Fibroblast of upper back skin (primary cell): ENCODE measurements at regions not wholly inside any gene's neighbourhood (a gene's known extent, or its start where the extent isn't known, plus 50 kb on each side); places are given as distances from the start of the nearest gene placed in this dataset.
A peak's percentile ranks its signal among the peaks of the same experiment; 100 is the strongest.

ENCODE experiments used
- DNase-seq: peaks from one replicate; pipeline ENCODE4 v3.0.0-alpha.2; 2013

DNA sequence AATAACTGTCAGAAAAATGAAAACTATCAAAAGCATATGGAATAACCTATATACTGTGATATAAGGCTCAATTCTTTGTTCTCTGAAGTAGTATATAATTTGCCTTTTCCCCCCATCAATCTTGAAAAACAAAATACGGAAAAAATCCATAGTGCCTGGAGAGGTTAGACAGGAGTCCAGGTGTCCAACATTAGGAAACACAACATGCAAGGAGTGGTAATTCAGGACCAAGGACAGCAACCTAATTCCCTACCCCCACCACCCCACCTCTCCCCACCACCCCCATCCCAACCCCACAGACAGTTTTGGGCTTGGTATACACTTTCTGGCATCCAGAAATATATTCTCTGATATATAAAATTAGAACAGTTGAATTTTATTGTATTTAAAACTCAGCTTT is 55.1 kb upstream of the SLC25A26 start:
- no peak for DNase-seq

DNA sequence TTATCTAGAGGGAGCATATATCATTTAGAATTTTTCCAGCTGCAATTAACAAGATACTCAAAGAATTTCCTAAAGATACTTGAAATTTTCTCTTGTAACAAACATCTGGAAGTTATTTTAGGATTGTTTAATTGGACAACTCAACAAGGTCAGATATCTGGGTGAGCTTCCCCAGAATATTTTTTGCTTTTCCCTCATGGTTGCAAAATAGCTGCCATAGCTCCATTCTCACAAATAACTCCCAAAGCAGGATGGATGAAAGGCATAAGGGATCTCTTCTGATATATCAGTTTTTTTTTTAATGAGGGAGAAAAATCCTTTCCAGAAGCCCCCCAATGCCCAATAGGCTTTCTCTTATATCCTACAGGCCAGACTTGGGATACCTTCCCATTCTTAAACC is 56.6 kb upstream of the SLC25A26 start:
- no peak for DNase-seq

DNA sequence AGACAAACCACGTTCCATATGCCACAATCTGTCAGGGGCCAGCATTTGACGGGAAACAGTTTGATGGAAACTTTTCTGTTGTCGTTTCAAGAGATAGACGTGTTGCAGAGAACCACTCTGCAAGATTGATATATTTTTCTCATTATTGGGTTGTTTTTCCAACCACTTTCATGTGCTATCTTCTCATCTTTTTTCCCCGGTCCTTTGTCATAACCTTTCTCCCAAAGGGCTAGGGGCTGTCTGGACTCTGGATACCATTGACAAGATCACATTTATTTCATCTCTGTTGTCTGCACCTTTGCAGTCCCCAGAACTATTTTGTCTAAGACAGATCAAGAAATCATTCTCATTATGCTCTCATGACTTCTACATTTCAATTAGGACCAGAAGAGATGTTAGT is 57.6 kb upstream of the SLC25A26 start:
- no peak for DNase-seq

DNA sequence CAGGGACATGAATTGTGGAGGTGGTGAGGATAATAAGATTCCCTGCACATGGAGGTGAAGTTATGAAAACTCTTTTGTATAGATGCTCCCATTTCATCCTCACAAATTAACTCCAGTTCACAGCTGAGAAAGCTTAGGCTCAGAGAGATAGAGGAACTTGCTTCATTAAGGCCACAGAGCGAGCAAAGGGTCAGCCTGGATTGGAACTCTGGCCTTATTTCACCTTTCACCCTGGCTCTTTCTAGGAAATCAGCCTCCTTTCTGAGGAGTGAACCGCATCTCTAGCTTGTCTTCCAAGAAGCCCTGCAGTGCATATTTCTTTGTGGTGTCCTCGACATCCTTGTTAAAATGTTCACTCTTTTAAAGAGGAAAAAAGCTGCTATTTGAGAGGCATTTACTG is 58.0 kb upstream of the SLC25A26 start:
- no peak for DNase-seq

DNA sequence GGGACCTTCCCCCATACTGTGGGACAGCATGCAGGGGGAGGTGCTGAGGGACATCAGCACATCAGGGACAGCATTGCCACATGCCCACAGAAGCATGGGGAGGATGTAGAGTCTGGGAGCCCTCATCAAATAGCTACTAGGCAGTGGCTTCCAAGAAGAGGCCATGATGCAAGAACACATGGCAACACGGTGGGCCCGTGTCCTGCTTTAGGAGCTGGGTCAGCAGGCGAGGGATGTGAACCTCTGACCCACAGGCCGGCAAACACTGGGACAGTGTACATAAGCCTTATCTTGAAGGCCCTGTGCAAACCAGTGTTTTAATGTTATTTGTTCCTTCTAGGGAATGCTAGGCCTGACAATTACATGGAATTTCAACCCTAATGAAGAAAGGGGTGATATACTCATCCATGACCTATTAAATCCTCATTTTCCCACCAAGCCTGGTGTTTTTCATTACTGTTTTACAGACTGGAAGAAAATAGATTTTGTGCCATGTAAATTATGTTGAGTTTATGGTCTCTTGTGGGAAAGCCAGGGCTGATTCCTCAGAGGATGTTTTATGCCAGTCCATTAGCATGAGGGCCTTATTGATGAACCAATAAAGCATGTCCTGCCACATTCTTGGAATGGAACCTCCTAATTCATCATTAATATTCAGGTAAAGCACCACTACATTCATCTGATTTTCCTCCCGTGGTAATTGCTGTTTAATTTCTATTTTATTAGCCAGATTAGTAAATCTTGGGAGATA is 61.7 kb upstream of the SLC25A26 start:
- DNase-seq: no peak

DNA sequence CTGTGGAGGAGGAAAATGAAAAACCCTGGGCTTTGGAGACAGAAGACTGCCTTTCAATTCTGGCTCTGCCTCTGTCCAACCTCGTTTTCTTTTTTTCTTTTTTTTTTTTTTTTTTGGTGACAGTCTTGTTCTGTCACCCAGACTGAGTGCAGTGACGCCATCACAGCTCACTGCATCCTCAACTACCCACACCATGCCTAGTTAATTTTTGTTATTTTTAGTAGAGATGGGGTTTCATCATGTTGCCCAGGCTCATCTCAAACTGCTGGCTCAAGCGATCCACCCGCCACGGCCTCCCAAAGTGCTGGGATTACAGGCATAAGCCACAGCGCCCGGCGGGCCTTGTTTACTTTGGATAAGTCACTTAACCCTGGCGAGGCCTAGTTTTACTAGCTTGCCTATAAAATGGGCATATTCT is 66.3 kb upstream of the SLC25A26 start:
- DNase-seq: no peak

DNA sequence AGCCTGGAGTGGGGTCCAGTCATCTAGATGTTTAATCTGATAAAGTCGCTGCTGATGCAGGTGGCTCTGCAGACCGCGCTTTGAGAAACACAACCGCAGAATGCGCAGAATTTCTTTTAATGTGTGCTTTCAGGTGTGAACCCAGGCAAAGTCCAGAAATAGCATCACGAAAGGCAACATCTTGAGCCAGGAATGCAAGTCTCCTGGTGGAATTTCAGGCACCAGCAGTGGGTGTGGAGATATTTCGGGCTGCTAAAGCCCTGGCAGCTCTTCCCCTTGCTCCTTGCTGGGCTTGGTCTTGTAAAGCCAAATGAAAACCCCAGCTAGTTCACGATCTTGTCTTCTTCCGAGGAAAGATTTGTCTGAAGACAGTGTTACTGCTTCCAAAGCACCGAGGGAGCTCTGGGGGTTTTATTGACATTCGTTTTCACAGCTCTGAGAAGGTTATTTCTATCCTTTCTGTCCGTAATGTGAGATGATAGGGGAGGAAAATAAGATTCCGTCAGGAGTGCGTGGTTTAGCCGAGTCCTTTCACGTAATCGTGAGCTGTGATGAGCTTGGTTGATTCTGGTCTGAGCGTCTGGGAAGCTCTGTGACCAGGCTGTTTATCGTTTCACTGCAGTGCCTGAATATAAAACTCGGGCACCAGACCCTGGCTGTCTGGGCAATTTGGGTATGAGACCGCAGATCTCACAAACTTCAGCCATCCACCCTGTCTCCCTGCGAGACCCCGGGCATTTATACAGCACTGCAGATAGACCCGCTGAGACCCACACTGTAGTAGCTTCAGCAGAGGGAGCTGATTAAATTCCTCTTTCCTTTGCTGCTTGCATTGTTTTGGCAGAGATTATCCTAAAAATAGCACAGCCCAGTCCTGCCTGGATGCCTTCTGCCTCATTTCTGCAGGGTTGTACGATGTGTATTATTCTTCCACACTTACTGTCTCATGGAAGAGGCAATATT is 67.0 kb upstream of the SLC25A26 start:
- DNase-seq: peak; percentile 49

DNA sequence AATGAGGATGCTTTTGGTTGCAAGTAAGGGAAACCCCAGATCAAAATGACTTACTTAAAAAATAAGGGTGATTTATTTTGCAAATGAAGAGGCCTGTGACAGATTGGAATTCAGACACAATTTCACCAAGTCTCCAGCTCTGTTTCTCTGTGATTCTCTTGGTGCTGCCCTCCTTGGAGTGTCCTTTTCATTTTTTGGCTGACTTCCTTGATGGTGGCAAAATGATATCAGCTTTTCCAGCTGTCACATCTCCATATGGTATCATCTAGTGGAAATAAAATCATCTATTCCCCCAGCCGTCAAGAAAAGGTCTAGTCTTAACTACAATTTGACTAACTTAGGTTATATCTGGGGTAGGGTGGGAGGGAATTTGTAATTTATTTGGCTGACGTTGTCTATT is 68.5 kb upstream of the SLC25A26 start:
- DNase-seq: no peak

DNA sequence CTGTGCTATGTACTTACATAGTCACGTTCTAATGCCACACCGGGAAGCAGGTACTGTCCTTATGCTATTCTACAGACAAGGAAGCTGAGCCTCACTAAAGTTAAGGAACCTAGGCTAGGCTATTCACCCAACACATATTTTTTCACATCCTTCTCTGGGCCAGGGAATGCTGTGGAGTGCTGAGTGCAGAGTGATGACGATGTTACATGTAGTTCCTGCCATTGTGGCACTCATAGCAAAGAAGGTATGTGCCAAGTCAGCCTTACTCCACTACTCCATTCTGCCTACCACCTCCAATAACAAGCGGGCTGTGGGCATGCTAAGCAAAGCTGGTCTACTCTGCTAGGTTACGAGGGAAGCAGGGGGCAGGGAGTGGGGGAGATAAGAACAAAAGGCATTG is 69.8 kb upstream of the SLC25A26 start:
- no peak for DNase-seq

DNA sequence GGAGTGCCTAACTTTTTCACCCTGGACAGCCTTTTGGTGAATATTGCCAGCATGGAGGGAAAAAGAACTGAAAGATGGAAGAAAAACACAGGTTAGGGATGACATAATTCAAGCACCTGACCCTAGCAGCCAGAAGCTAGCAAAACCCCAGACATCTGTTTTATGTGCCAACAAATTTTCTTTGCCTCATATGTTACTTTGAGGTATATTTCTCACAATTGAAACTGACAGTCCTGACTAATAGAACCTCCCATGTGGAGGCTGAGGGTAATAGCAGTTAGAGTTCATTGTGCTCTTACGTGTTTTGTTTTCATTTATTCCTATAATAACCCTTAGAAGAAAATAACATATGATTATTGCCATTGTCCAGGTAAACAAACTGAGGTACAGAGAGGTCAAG is 71.5 kb upstream of the SLC25A26 start:
- DNase-seq: peak; percentile 25

DNA sequence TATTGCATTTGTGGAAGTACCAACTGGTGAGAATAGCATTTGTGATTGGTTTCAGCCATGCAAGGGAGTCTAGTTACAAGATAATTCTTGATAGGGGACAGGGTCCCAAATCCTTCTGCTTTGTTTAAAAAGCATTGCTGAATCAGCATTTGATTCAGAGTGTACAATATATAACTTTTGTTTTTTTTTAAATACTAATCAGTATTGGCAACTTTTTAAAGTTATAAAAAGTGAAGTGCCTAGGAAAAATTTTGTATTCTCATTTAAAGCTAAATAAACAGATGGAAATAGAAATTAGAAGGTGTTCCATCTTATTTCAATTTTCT is 75.4 kb upstream of the SLC25A26 start:
- DNase-seq: no peak

DNA sequence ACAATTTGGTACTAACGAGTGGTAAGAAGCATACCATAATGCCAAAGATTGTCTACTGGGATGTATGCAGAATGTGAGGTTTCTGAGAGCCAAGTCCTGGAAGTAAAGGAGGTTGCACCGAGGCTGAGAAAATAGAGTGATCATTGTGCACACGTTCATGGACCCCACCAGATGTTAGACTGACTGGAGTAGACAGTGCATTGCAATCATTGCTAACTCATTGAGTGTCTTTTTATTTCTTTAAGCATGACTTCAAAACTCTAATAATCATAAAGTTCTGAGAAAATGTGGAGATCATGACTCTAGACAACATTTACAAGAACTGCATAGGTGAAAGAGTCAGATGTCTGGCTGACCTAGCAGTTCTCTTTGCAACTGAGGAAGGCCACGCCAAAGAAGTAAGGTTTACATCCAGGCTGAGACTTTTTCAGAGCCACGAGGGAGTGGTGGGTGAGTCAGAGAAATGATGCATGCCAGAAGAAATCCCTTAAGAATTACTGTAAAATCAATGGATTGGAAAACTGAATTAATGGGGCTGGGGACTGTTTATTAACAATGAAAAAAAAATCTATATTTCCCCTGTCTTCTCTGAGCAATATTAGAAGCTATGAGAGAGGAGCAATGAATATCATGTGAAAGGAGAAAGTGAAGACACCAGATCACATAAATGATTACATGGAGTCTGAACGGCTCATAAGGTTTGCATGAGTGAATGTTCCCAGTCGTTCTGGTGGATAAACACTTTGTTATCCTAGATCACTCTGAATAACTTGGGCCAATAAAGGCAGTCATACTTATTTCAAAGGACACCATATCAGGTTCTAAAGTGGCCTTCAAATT is 76.0 kb upstream of the SLC25A26 start:
- DNase-seq: peak; percentile 50

DNA sequence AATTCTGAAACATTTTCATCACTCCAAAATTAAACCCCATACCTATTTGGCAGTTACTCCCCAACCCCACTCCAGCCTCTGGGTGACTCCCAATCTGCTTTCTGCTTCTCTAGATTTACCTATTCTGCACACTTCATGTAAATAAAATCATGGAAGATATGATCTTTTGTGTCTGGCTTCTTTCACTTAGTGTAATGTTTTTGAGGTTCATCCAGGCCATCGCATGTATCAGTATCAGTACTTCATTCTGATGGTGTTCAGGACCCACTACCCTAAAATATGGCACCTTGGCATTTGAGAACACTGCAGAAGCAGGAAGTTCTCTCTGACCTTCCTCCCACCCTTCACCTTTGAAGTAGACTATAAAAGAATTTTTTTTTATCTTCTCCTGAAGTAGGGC is 78.7 kb upstream of the SLC25A26 start:
- no peak for DNase-seq

DNA sequence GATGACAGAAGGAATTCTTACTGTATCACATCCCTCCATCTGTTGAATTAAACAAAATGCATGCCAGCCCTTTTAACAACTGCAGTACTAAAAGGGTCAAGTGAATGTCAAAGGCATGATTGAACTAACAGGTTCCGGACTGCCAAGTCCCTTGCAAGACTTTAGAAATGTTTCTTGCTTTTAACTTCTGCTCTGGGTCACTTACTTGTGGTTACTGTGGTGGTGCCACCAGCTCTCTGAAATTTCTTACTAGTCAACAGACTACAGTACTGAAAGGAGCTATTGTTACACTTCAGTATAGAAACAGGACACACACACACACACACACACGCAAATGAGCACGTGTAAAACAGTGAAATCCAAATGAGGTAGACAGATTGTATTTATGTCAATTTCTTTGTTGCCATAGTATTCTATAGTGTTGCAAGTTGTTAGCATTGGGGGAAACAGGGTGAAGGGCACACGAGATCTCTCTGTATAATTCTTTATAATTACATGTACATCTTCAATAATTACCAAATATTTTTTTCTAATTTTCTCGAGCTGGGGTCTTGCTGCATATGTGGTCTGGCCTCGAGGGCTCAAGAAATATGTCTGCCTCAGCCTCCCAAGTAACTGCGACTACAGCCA is 79.9 kb upstream of the SLC25A26 start:
- DNase-seq: no peak

DNA sequence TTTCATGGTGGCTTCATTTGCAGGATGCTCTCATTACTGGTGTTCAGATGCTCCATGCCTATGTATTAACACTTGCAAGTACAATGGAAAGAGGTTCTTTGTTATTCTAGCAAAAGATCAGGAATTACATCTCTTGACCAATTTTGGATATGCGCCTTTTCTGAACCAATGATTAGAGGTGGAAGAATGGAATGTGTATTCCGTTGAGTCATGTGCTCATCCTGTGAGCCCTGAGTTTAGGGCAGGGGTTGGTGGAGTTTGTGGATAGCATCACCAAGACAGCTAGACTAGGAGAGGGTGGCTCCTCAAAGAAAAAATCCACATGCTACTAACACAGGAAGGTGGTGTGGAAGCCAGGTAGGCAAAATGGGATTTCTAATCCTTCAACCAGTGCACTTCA is 80.7 kb upstream of the SLC25A26 start:
- peak; percentile 26 for DNase-seq

DNA sequence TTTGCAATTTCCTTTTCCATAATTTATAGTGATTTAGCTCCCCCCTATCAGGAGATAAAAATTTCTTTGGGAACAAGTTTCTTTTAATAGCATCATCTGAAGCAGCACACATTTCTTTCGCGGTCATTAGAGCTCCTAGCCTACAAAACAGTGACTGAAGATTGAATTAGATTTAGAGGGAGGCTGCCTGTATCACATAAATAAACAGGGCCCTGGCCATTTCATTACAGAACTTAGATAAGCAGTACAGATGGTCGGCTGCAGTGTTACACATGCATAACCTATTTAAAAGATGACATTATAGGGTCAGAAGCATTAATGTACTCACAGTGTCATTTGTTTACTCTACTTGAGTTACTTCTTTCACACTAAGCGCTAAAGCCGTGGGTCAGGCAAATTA is 81.4 kb upstream of the SLC25A26 start:
- no peak for DNase-seq

DNA sequence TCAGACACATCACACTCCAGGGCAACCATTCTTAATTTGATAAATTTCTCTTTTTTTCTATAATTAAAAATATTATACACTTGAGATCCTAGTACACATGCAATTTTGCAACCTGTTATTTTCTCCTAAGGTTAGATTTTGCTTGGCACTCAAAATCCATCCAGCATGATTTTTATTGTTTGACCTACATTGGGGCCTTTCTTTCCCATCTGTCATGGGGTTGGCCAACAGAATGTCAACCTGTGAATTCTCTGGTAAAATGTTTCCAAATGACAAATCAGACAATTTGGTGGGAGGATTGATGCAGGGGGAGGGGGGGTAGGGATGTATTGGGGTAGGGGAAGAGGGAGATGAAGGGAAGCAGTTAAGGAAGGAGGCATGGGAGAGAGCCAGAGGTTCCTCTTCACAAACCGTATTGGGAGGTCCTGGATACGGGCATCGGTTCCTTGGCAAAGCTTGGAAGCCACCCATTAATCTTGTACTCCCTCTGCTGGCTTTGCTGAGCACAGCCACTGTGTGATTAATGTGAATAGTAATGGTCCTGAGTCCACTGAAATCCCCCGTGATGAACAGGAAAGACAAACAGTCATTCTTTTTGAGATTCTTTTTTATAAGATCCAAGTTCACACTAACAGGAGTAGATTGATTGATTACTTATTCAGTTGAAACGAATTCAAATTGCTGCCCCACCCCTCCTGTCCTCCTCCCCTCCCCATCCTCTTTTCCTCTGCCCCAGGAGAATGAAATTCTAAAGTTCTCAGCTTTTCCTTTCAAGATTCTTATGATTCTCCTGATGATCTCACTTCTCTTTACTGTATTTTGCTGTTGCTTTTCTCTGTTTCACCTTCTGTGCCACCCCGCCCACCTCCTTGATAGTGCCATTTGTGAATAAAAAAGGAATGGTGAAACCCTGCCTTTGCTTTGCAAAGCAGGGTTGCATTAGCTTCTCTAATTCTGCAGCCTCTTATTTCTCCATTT is 82.2 kb upstream of the SLC25A26 start:
- peak; percentile 71 for DNase-seq

DNA sequence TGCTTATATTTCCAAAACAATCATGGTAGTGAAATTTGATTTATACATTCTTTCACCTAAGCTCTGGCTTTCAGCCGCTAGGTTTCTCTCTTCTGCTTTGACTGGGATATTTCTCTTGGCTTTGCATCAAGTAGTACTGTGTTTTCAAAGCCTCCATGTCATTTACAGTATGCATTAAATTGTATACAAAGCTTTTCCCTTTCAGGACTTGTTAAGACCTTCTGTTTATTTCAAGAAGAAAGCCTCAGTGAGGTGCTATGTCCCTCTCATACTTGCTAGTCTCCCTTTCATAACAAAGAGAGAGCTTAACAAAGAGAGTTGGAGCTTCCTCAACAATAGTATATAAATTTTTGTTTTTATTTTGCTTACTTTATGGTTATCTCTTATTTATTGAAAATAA is 84.2 kb upstream of the SLC25A26 start:
- no peak for DNase-seq

DNA sequence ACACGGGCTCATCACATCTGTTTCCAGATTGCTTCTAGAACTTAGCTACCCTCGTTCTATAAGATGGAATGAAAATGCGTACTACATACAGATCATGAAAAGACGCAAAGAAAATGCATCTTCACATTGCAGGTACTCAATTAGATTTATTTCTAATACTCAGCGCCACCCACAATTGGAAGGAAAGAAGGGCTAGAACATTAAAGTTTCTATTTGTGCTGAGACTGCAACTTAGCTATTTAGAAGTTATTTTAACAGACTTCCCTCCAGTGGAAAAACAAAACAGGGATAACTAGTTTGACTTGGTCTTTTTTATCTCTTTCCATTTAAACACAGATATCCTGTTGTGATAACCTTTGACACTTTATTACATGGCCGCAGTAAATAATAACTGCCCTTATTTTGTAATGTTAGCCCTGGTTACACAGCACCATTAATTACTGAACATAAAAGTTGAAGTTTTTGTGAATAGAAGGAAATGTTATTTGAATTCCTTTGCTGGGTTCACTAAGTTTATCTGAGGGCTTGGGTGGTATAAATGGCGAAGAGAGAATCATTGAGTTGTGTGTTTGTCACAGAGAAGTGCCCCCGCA is 86.9 kb upstream of the SLC25A26 start:
- no peak for DNase-seq

DNA sequence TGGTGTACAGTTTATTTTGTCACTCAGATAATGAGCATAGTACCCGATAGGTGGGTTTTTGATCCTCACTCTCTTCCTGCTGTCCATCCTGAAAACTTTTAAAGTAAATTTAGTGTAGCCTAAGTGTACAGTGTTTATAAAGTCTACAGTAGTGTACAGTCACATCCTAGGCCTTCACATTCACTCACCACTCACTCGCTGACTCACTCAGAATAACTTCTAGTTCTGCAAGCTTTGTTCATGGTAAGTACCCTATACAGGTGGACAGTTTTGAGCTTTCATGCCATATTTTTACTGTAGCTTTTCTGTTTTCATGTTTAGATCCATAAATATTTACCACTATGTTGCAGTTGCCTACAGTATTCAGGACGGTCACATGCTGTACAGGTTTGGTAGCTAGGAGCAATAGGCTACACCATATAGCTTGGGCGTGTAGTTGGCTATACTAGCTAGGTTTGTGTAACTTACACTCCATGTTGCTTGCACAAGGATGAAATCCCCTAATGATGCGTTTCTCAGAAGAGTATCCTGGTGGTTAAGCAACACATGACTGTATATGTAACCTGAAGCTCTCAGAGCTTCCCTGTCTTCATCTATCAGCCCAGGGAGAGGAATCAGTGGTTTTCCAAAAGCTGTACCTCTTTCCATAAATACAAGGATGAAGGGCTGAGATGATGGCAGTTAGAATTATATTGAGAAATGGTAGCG is 87.6 kb upstream of the SLC25A26 start:
- DNase-seq: peak; percentile 80

DNA sequence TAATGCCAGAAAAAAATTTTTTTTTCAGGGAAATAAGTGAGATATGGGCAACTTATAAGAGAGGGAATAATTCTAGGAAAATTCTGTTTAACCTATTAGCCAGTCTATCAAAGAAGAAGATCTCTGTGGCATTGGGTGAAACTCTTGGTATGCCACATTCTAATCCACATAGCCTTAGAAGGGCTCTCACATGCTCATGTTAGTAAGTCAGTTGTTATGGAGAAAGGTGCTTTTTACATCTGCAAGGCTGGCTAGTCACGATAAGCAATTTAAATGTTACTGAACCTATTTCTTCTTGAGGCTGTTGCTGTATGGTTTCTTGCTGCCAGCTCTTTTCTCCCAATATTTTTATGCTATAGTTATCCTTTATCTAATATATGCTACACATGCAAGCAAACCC is 89.9 kb upstream of the MAGI1 start:
- DNase-seq: no peak
